Skeletal muscle cell (primary cell): ENCODE measurements at regions not wholly inside any gene's neighbourhood (a gene's known extent, or its start where the extent isn't known, plus 50 kb on each side); places are given as distances from the start of the nearest gene placed in this dataset.

Source experiments
- DNase-seq: peaks from one replicate; pipeline ENCODE4 v3.0.0-alpha.2; 2010; ENCODE audit warnings: low read depth
- H3K4me3 ChIP-seq: 2 replicates; pipeline ENCODE4 v1.5.1; 2011; ENCODE audit warnings: low read depth, mild to moderate bottlenecking, control low read depth, low read length, moderate library complexity

GRCh38 chr3:10747341-10747740 is 68.7 kb upstream of the SLC6A11 start:
- no peak overlapping the region for H3K4me3 ChIP-seq
- no peak for DNase-seq

DNA sequence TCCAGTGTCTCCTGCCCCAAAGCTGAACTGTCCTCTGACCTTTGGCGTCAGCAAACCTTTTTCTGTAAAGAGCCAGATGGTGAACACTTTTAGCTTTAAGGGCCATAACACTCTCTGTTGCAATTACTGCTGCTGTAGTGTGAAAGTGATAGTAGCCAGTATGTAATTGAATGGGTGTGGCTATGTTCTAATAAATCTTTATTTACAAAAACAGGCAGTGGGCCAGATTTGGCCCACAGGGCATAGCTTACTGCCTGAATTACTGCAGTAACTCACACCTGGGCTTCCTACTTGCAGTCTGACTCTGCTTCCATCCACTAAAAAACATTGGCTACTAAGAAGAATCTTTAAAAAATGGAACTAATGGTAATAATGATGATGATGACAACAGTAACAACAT is 68.0 kb upstream of the SLC6A11 start:
- DNase-seq: no peak
- H3K4me3 ChIP-seq: no peak overlapping the region

- DNase-seq: no peak
Observed at GRCh38 chr3:10753964-10754363, 62.1 kb upstream of the SLC6A11 start.

GRCh38 chr3:10756546-10756945 is 59.5 kb upstream of the SLC6A11 start:
- no peak overlapping the region for H3K4me3 ChIP-seq
- no peak for DNase-seq

More at GRCh38 chr3:10753964-10754363, 62.1 kb upstream of the SLC6A11 start:
- H3K4me3 ChIP-seq: no peak overlapping the region

DNA sequence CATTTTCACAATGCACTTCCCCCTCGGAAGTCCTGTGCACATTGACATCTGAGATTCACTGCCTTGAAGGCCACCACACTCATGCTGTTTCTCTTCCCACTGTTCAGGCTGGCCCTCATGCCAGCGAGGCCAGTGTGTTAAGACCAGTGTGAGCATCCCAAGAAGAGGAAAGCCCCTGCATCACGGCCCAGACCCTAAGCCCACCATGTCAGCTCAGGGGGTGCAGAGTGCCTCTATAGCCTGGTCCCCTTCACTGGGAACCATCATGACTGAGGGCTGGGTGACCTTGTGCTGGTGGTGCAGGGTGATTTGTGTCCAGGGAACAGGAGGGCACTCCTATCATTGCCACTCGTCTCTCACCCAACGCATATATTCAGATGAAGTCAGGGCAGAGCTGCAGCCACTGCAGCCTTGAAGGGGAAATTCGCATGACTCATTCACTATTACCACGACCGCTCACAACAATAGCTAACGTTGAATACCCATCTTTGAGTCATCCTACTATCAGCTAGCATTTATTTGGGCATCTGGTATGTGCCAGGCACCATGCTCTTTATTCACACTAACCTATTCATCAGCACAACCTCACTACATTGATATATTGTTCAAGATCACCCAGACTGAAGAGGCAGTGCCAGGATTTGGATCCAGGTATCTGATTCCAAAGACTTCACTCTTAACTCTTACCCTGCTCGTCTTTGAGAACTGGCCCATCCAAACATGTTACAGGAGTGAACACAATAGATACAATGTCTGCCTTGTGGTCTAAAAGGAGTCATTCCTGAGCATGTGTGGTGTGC is 58.8 kb upstream of the SLC6A11 start:
- no peak for DNase-seq

GRCh38 chr3:10757821-10758130 is 58.3 kb upstream of the SLC6A11 start:
- H3K4me3 ChIP-seq: no peak overlapping the region
- no peak for DNase-seq

More for the DNA sequence above, 58.8 kb upstream of the SLC6A11 start:
- H3K4me3 ChIP-seq: no peak overlapping the region

GRCh38 chr3:10758304-10759037 is 57.6 kb upstream of the SLC6A11 start:
- H3K4me3 ChIP-seq: no peak overlapping the region
- DNase-seq: peak; percentile 18

DNA sequence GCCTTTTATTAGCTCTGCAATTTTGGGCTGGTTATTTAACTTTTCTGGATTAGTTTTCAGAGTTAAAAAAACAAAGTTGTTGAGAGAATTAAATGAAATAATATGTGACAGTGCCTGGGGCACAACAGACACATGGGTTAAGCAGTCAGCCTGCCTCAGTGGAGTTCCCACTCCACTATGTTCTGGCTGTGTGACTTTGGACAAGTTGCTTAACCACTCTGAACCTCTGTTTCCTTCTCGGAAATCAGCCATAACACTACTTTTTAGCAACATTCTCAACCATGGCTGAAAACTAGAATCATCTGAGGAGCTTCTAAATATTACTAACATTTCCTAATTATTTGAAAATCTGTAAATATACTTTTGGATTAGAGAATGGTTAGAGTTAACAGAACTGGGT is 56.5 kb upstream of the SLC6A11 start:
- H3K4me3 ChIP-seq: no peak overlapping the region

DNA sequence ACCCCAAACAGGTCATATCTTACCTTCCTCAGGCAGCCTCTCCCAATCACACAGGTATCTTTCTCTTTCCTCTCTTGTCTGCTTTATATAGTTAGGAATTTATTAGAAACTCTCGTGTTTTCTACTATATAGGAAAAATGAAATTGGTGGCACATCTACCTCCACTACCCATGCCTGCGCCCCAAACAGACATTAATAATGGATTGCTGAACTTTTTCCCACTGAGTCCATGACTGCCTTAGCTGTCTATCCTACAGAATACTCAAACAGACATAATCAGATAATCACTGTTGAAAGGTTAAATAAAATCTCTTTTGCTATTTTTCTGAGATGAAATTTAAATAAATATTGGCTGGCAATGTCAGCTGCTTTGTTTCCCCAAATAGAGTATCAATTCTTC is 55.8 kb upstream of the SLC6A11 start:
- no peak overlapping the region for H3K4me3 ChIP-seq
- no peak for DNase-seq

More for the DNA sequence above, 56.5 kb upstream of the SLC6A11 start:
- DNase-seq: no peak

GRCh38 chr3:10761583-10761982 is 54.4 kb upstream of the SLC6A11 start:
- DNase-seq: no peak

GRCh38 chr3:10762116-10762515 is 53.9 kb upstream of the SLC6A11 start:
- H3K4me3 ChIP-seq: no peak overlapping the region
- DNase-seq: no peak

More at GRCh38 chr3:10761583-10761982, 54.4 kb upstream of the SLC6A11 start:
- no peak overlapping the region for H3K4me3 ChIP-seq

- no peak for DNase-seq
- no peak overlapping the region for H3K4me3 ChIP-seq
Observed at GRCh38 chr3:10762611-10763247, 53.3 kb upstream of the SLC6A11 start.

DNA sequence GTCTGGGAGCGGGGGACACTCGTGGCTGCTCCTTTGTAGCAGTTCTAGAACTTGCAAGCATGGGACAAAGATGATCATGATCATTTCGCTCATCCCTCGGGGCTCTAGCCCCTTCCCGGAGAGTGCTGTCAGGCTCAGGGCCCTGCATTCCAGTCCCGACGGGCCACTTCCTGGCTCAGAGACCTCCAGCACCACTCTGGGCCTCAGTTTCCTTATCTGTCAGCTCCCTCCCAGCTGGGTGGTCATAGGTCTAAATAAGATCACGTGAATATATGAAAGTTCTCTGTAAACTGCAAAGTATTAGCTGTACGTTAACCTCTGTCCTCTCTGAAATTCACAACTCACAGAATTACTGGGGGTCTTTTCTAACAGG is 52.8 kb upstream of the SLC6A11 start:
- H3K4me3 ChIP-seq: no peak overlapping the region
- no peak for DNase-seq

- no peak overlapping the region for H3K4me3 ChIP-seq
- DNase-seq: no peak
Observed at GRCh38 chr3:10763817-10764258, 52.2 kb upstream of the SLC6A11 start.

GRCh38 chr3:10764259-10765051 is 51.6 kb upstream of the SLC6A11 start:
- no peak overlapping the region for H3K4me3 ChIP-seq
- DNase-seq: no peak

DNA sequence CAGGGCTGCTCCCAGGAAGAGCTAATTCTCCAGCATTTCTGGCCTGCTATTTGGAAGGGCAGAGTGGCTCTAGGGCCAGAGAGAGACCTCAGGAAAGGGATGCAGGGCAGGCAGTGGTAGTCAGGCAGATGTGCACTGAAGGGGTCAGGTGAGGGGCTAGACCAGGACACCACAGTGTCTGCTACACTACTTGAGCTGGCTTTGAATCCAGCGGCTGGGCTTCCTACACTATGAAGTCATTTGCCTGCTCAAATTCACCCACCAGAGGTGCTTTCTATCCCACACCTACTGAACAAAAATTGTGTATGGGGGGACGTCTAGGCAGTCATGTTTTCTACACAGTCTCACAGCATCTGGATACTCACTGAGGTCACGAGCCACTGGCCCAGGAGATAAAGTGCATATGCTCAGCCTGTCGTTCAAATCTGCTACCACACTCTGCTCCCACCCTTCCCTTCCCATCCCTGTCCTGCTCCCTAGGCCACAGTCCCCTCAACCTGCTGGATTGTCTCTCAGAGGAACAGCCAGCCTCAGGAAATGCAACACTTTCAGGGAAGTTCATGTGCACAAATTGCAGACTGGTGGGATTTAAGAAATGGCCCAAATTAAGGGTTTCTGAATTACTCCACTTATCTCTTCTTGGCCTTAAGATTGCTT is 49.9 kb upstream of the SLC6A11 start:
- H3K4me3 ChIP-seq: no peak overlapping the region
- no peak for DNase-seq
